HCT116 (cell line): ENCODE measurements at regions not wholly inside any gene's neighbourhood (a gene's known extent, or its start where the extent isn't known, plus 50 kb on each side); places are given as distances from the start of the nearest gene placed in this dataset.

ENCODE experiments used
- CEBPB ChIP-seq: IDR thresholded peaks from 2 replicates; pipeline ENCODE4 v1.6.1; 2012; ENCODE audit warnings: low read depth
- CTCF ChIP-seq, 3 experiments: fragments of 200-600 bp in 1 of 3; sonication (generic) in 1 of 3; IDR thresholded peaks in 2 of 3; conservative IDR thresholded peaks in 1 of 3; 2 replicates each; pipeline ENCODE4 v1.5.1; 2012 to 2017; ENCODE audit warnings: low read depth in 2 of 3, low read length in 2 of 3, antibody characterized with exemption in 1 of 3, borderline replicate concordance in 1 of 3, control low read depth in 1 of 3, mild to moderate bottlenecking in 1 of 3, mixed read lengths in 1 of 3, mixed run types in 1 of 3, moderate library complexity in 1 of 3; ENCODE audit not compliant: insufficient read depth in 1 of 3
- EGR1 ChIP-seq: IDR thresholded peaks from 2 replicates; pipeline ENCODE4 v1.6.1; 2012; ENCODE audit warnings: low read depth
- EZH2 ChIP-seq: fragments of 200-600 bp; sonication (generic); IDR thresholded peaks from 2 replicates; pipeline ENCODE4 v1.6.1; 2017; ENCODE audit warnings: antibody characterized with exemption, mixed run types
- EZH2phosphoT487 ChIP-seq: fragments of 200-600 bp; IDR thresholded peaks from 2 replicates; pipeline ENCODE4 v1.6.1; 2018; ENCODE audit warnings: antibody characterized with exemption, borderline replicate concordance
- MAX ChIP-seq: IDR thresholded peaks from 2 replicates; pipeline ENCODE4 v1.6.1; 2012
- POLR2A ChIP-seq: IDR thresholded peaks from 2 replicates; pipeline ENCODE4 v1.7.0; 2011; ENCODE audit warnings: borderline replicate concordance; ENCODE audit not compliant: insufficient read depth, insufficient read length; ENCODE audit errors: extremely low read depth
- POLR2AphosphoS5 ChIP-seq: IDR thresholded peaks from 2 replicates; pipeline ENCODE4 v1.6.1; 2011; ENCODE audit warnings: mild to moderate bottlenecking, low read depth, low read length, moderate library complexity
- REST ChIP-seq: IDR thresholded peaks from 2 replicates; pipeline ENCODE4 v1.6.1; 2012; ENCODE audit warnings: low read depth
- SIN3A ChIP-seq: IDR thresholded peaks from 2 replicates; pipeline ENCODE4 v1.6.1; 2012; ENCODE audit warnings: low read depth
- TCF7L2 ChIP-seq: IDR thresholded peaks from 2 replicates; pipeline ENCODE4 v1.7.0; 2011; ENCODE audit warnings: borderline replicate concordance, inconsistent platforms; ENCODE audit not compliant: insufficient read depth, insufficient read length; ENCODE audit errors: extremely low read depth
- YY1 ChIP-seq: IDR thresholded peaks from 2 replicates; pipeline ENCODE4 v1.6.1; 2011; ENCODE audit warnings: low read length, low read depth, moderate library complexity, mild to moderate bottlenecking; ENCODE audit not compliant: insufficient replicate concordance; ENCODE audit errors: extremely low read depth
- ZNF274 ChIP-seq: fragments of 200-500 bp; sonication (Bioruptor generic); IDR thresholded peaks from 2 replicates; pipeline ENCODE4 v1.6.1; 2014; ENCODE audit warnings: mild to moderate bottlenecking, low read depth, low read length, inconsistent platforms

GRCh38 chr14:85363358-85363757 lies 166.6 kb upstream of the FLRT2 start:
- TF ChIP-seq EZH2 (no peak), CTCF (IDR thresholded peaks at IDR 0.05 in 2 of 3, conservative IDR thresholded peaks at IDR 0.05 in 1 of 3; ENCODE audit: borderline replicate concordance in 1 of 3, insufficient read depth in 1 of 3, low read depth in 2 of 3, low read length in 2 of 3) (no peak), MAX (no peak), REST (no peak), CEBPB (no peak), ZNF274 (no peak), SIN3A (no peak), POLR2A (no peak), EGR1 (no peak), POLR2AphosphoS5 (no peak), EZH2phosphoT487 (no peak), TCF7L2 (no peak), YY1 (no peak)
